AG20443 (cell line): ENCODE measurements at regions not wholly inside any gene's neighbourhood (a gene's known extent, or its start where the extent isn't known, plus 50 kb on each side); places are given as distances from the start of the nearest gene placed in this dataset.
"Not testable (repeated sequence)": the region's sequence is repeated elsewhere in the genome, so short reads cannot be mapped to it uniquely, and the experiment has no call there.

Experiments
- DNase-seq: peaks from one replicate; pipeline ENCODE4 v3.0.0; 2012; ENCODE audit warnings: low spot score, mixed read lengths

- no peak for DNase-seq
Measured at GRCh38 chr10:131363416-131363815, 51.9 kb upstream of the TCERG1L start.

- DNase-seq, result no peak
Measured at GRCh38 chr10:131371571-131371970, 60.0 kb upstream of the TCERG1L start.

GRCh38 chr10:131381576-131381975 is 70.1 kb upstream of the TCERG1L start:
- DNase-seq, result no peak

- DNase-seq, result not testable (repeated sequence)
Measured at GRCh38 chr10:131385161-131385872, 73.8 kb upstream of the TCERG1L start.

GRCh38 chr10:131387018-131387529 is 75.6 kb upstream of the TCERG1L start:
- DNase-seq, result no peak

GRCh38 chr10:131391936-131392335 is 80.4 kb upstream of the TCERG1L start:
- no peak for DNase-seq

- no peak for DNase-seq
Measured at GRCh38 chr10:131396121-131397050, 84.9 kb upstream of the TCERG1L start.

- DNase-seq, result no peak
Measured at GRCh38 chr10:131398166-131398565, 86.6 kb upstream of the TCERG1L start.

- DNase-seq, result no peak
Measured at GRCh38 chr10:131399981-131400380, 88.5 kb upstream of the TCERG1L start.

- DNase-seq, result no peak
Measured at GRCh38 chr10:131400513-131400912, 89.0 kb upstream of the TCERG1L start.

- no peak for DNase-seq
Measured at GRCh38 chr10:131402771-131403650, 91.5 kb upstream of the TCERG1L start.

- no peak for DNase-seq
Measured at GRCh38 chr10:131403936-131404335, 92.4 kb upstream of the TCERG1L start.

GRCh38 chr10:131404886-131405285 is 93.4 kb upstream of the TCERG1L start:
- DNase-seq, result no peak

- DNase-seq, result no peak
Measured at GRCh38 chr10:131406676-131407392, 95.3 kb upstream of the TCERG1L start.

GRCh38 chr10:131418681-131419080 is 107.2 kb upstream of the TCERG1L start:
- DNase-seq, result no peak

- no peak for DNase-seq
Measured at GRCh38 chr10:131419797-131420196, 108.3 kb upstream of the TCERG1L start.

GRCh38 chr10:131420867-131421266 is 109.3 kb upstream of the TCERG1L start:
- DNase-seq, result no peak

- no peak for DNase-seq
Measured at GRCh38 chr10:131421381-131421780, 109.9 kb upstream of the TCERG1L start.

GRCh38 chr10:131422731-131423130 is 111.2 kb upstream of the TCERG1L start:
- DNase-seq, result no peak

GRCh38 chr10:131424053-131424452 is 112.5 kb upstream of the TCERG1L start:
- no peak for DNase-seq

- no peak for DNase-seq
Measured at GRCh38 chr10:131424836-131425491, 113.4 kb upstream of the TCERG1L start.
